ENCODE measurements at regions not wholly inside any gene's neighbourhood (a gene's known extent, or its start where the extent isn't known, plus 50 kb on each side); places are given as distances from the start of the nearest gene placed in this dataset.

DNA sequence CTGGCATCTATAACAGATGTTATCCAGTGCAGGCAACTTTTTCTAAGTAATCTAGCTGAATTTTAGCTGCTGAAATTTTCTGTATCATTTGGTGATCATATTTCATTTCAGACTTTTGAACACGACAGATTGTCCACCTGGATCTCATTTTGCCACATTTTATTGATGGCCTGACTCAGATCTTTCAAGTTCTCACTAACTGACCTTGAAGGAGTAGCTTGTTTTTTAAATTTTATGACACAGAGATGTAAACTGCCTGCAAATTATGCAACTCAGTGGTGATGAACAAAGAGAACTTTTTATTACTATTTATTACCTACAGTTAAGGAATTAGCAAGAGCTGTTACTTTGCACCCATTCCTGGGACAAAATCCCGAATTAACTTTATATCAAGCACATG lies 366.4 kb downstream of the PAX1 start:
- TF ChIP-seq, protein P1, sequence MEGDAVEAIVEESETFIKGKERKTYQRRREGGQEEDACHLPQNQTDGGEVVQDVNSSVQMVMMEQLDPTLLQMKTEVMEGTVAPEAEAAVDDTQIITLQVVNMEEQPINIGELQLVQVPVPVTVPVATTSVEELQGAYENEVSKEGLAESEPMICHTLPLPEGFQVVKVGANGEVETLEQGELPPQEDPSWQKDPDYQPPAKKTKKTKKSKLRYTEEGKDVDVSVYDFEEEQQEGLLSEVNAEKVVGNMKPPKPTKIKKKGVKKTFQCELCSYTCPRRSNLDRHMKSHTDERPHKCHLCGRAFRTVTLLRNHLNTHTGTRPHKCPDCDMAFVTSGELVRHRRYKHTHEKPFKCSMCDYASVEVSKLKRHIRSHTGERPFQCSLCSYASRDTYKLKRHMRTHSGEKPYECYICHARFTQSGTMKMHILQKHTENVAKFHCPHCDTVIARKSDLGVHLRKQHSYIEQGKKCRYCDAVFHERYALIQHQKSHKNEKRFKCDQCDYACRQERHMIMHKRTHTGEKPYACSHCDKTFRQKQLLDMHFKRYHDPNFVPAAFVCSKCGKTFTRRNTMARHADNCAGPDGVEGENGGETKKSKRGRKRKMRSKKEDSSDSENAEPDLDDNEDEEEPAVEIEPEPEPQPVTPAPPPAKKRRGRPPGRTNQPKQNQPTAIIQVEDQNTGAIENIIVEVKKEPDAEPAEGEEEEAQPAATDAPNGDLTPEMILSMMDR (conservative IDR thresholded peaks at IDR 0.05; ENCODE audit: low read depth, low read length): no peak
- no peak for TF ChIP-seq EZH2 (IDR thresholded peaks at IDR 0.05; ENCODE audit: low read length, unreplicated experiment)
- TF ChIP-seq EZH2phosphoT487 (IDR thresholded peaks at IDR 0.05; ENCODE audit: borderline replicate concordance, low read length): no peak

All from PC-3 (cell line).